Ecto neural progenitor cell (in vitro differentiated cells): ENCODE measurements at regions not wholly inside any gene's neighbourhood (a gene's known extent, or its start where the extent isn't known, plus 50 kb on each side); places are given as distances from the start of the nearest gene placed in this dataset.

Experiments used
- DNase-seq: peaks from one replicate; pipeline ENCODE4 v3.0.0-alpha.2; 2018; ENCODE audit warnings: low spot score

- DNase-seq: no peak
Measured at GRCh38 chr2:56102098-56102497, 81.7 kb upstream of the CCDC85A start.

GRCh38 chr2:56102866-56103265 lies 80.9 kb upstream of the CCDC85A start:
- no peak for DNase-seq

- no peak for DNase-seq
Measured at GRCh38 chr2:56104962-56105361, 78.8 kb upstream of the CCDC85A start.

GRCh38 chr2:56107502-56108220 lies 76.1 kb upstream of the CCDC85A start:
- no peak for DNase-seq

GRCh38 chr2:56108806-56109205 lies 75.0 kb upstream of the CCDC85A start:
- no peak for DNase-seq

GRCh38 chr2:56109994-56110393 lies 73.8 kb upstream of the CCDC85A start:
- no peak for DNase-seq

GRCh38 chr2:56113382-56113975 lies 70.3 kb upstream of the CCDC85A start:
- DNase-seq: no peak

GRCh38 chr2:56117764-56118163 lies 66.0 kb upstream of the CCDC85A start:
- DNase-seq: no peak

- DNase-seq: no peak
Measured at GRCh38 chr2:56118474-56118873, 65.3 kb upstream of the CCDC85A start.

- no peak for DNase-seq
Measured at GRCh38 chr2:56121995-56122394, 61.8 kb upstream of the CCDC85A start.

GRCh38 chr2:56123538-56123937 lies 60.3 kb upstream of the CCDC85A start:
- no peak for DNase-seq

- no peak for DNase-seq
Measured at GRCh38 chr2:56127010-56127409, 56.8 kb upstream of the CCDC85A start.

- no peak for DNase-seq
Measured at GRCh38 chr2:56127463-56128152, 56.2 kb upstream of the CCDC85A start.

GRCh38 chr2:56128235-56128634 lies 55.6 kb upstream of the CCDC85A start:
- DNase-seq: no peak

- DNase-seq: no peak
Measured at GRCh38 chr2:56130463-56131070, 53.2 kb upstream of the CCDC85A start.

GRCh38 chr2:56132138-56132537 lies 51.7 kb upstream of the CCDC85A start:
- no peak for DNase-seq

GRCh38 chr2:56133441-56133840 lies 50.3 kb upstream of the CCDC85A start:
- no peak for DNase-seq

- DNase-seq: no peak
Measured at GRCh38 chr2:56133931-56134629, 49.7 kb upstream of the CCDC85A start.
